Astrocyte (in vitro differentiated cells and primary cell): ENCODE measurements at regions not wholly inside any gene's neighbourhood (a gene's known extent, or its start where the extent isn't known, plus 50 kb on each side); places are given as distances from the start of the nearest gene placed in this dataset.

Experiments
- EZH2 ChIP-seq: IDR thresholded peaks from 2 replicates; pipeline ENCODE4 v1.6.1; 2012; ENCODE audit warnings: mild to moderate bottlenecking, low read length, inconsistent platforms; ENCODE audit not compliant: insufficient read depth
- TF ChIP-seq, protein P1 (sequence below): IDR thresholded peaks from 2 replicates; pipeline ENCODE4 v1.5.1; 2011; ENCODE audit warnings: low read depth, mild to moderate bottlenecking, inconsistent platforms, low read length, moderate library complexity; ENCODE audit not compliant: insufficient read depth

DNA sequence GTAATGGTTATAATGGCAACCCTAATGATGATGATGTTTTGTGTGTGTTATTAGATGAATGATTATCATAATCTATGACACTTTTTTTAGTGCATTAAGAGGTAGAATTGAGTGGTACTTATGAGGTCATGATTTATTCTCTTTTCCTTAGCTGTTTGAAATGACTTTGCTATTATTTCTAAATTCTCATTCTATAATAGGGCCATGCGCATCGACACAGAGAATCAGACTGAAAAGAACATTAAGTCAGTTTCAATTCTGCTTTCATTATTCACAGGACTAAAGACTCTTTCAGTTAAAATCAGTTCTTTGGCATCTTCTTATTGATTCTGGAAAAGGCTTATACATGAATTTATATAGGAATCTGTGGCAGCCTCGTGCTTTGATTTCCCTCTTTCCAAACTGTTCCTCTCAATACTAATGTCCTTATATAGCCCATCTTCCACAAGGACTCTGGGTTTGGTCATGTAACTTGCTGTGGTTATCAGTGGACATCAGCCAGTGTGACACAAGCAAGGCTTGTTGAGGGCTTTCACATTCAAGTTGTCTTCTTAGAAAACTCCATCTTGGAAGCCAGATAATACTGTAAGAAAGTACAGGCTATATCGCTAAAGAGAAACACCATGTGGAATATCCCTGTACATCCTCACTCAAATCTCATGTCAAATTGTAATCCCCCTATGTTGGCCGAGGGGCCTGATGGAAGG lies 140.3 kb upstream of the CHD1 start:
- TF ChIP-seq, protein P1, sequence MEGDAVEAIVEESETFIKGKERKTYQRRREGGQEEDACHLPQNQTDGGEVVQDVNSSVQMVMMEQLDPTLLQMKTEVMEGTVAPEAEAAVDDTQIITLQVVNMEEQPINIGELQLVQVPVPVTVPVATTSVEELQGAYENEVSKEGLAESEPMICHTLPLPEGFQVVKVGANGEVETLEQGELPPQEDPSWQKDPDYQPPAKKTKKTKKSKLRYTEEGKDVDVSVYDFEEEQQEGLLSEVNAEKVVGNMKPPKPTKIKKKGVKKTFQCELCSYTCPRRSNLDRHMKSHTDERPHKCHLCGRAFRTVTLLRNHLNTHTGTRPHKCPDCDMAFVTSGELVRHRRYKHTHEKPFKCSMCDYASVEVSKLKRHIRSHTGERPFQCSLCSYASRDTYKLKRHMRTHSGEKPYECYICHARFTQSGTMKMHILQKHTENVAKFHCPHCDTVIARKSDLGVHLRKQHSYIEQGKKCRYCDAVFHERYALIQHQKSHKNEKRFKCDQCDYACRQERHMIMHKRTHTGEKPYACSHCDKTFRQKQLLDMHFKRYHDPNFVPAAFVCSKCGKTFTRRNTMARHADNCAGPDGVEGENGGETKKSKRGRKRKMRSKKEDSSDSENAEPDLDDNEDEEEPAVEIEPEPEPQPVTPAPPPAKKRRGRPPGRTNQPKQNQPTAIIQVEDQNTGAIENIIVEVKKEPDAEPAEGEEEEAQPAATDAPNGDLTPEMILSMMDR, result no peak
- no peak for TF ChIP-seq EZH2
